Astrocyte of the cerebellum (primary cell): ENCODE measurements at regions not wholly inside any gene's neighbourhood (a gene's known extent, or its start where the extent isn't known, plus 50 kb on each side); places are given as distances from the start of the nearest gene placed in this dataset.

Experiments used
- DNase-seq: peaks from one replicate; pipeline ENCODE4 v3.0.0-alpha.2; 2011; ENCODE audit warnings: low read depth
- H3K4me3 ChIP-seq: 2 replicates; pipeline ENCODE4 v1.5.1; 2011; ENCODE audit warnings: mild to moderate bottlenecking, low read depth, low read length, moderate library complexity
- CTCF ChIP-seq: IDR thresholded peaks from 2 replicates; pipeline ENCODE4 v1.5.1; 2012; ENCODE audit warnings: low read length, low read depth, moderate library complexity, mild to moderate bottlenecking; ENCODE audit errors: missing control alignments
- in situ Hi-C: cut with HindIII; loops from 2 replicates; pipeline ENCODE4 v1.10.0; 2017; ENCODE audit warnings: low sequenced_read_pairs

- no peak for DNase-seq
- in situ Hi-C loops, result no loop called here
- no peak overlapping the region for H3K4me3 ChIP-seq
- no peak for TF ChIP-seq CTCF
Observed at GRCh38 chr22:27594474-27595134, 207.0 kb downstream of the MN1 start.

GRCh38 chr22:27596133-27596870, 205.3 kb downstream of the MN1 start:
- H3K4me3 ChIP-seq, result no peak overlapping the region
- peak; percentile 28 for DNase-seq
- TF ChIP-seq CTCF, result no peak
- in situ Hi-C loops, result no loop called here

- in situ Hi-C loops, result no loop called here
- no peak for DNase-seq
- TF ChIP-seq CTCF, result no peak
- H3K4me3 ChIP-seq, result no peak overlapping the region
Observed at GRCh38 chr22:27597703-27598444, 203.7 kb downstream of the MN1 start.

- H3K4me3 ChIP-seq, result no peak overlapping the region
- no peak for TF ChIP-seq CTCF
- no peak for DNase-seq
- in situ Hi-C loops, result no loop called here
Observed at GRCh38 chr22:27598792-27599191, 202.8 kb downstream of the MN1 start.

- H3K4me3 ChIP-seq, result no peak overlapping the region
- in situ Hi-C loops, result no loop called here
- no peak for TF ChIP-seq CTCF
- DNase-seq, result no peak
Observed at GRCh38 chr22:27601195-27601594, 200.4 kb downstream of the MN1 start.

- H3K4me3 ChIP-seq, result no peak overlapping the region
- TF ChIP-seq CTCF, result no peak
- no peak for DNase-seq
- in situ Hi-C loops, result no loop called here
Observed at GRCh38 chr22:27602390-27602789, 199.2 kb downstream of the MN1 start.
